AG09309 (cell line): ENCODE measurements at regions not wholly inside any gene's neighbourhood (a gene's known extent, or its start where the extent isn't known, plus 50 kb on each side); places are given as distances from the start of the nearest gene placed in this dataset.
A peak's percentile ranks its signal among the peaks of the same experiment; 100 is the strongest.

Source experiments
- DNase-seq: peaks from one replicate; pipeline ENCODE4 v3.0.0-alpha.2; 2010; ENCODE audit warnings: low read depth
- H3K4me3 ChIP-seq: 2 replicates; pipeline ENCODE4 v1.5.1; 2011; ENCODE audit warnings: mild to moderate bottlenecking, low read depth, low read length, moderate library complexity; ENCODE audit not compliant: control insufficient read depth
- TF ChIP-seq, protein P1 (sequence below): IDR thresholded peaks from 2 replicates; pipeline ENCODE4 v1.5.1; 2011; ENCODE audit warnings: mild to moderate bottlenecking, low read depth, low read length, inconsistent platforms; ENCODE audit not compliant: insufficient read depth, control insufficient read depth; ENCODE audit errors: missing control alignments

DNA sequence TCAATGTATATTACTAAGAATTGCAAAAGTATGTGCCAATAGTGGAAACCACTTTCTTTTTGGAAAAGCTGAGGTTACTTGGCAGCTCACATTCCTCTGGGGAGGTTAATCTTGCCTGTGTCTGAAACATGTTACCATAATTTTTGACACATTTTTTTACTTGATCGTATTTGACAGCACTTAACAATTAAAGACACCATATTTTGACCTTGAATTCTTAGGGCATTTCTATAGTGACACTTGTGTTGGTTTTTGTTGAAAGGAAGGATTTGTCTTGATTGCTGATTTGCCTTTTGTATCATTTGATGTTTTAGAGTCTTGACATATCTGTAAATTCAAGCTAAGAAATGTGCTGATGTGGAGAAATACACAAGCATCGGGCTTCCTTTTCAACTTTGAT lies 2135.5 kb downstream of the PCDH7 start:
- TF ChIP-seq, protein P1, sequence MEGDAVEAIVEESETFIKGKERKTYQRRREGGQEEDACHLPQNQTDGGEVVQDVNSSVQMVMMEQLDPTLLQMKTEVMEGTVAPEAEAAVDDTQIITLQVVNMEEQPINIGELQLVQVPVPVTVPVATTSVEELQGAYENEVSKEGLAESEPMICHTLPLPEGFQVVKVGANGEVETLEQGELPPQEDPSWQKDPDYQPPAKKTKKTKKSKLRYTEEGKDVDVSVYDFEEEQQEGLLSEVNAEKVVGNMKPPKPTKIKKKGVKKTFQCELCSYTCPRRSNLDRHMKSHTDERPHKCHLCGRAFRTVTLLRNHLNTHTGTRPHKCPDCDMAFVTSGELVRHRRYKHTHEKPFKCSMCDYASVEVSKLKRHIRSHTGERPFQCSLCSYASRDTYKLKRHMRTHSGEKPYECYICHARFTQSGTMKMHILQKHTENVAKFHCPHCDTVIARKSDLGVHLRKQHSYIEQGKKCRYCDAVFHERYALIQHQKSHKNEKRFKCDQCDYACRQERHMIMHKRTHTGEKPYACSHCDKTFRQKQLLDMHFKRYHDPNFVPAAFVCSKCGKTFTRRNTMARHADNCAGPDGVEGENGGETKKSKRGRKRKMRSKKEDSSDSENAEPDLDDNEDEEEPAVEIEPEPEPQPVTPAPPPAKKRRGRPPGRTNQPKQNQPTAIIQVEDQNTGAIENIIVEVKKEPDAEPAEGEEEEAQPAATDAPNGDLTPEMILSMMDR, result no peak
- no peak overlapping the region for H3K4me3 ChIP-seq
- no peak for DNase-seq

DNA sequence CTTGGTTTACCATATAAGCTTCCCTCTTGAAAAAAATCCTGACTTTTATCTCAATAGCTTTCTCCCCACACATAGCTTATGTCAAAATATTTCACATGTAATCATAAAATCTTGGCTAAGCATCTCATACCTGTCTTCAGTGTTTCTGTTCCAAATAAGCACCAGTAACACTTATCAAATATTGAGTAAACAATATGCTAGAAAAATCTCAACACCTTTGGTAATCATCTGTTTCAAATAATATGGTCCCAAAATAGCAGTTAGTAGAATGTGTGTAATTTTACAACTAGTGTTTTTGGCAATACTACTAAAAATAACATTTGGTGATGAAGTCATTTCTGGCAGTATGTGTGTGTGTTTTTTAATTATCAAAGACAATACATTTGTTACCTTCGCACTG lies 2138.2 kb downstream of the PCDH7 start:
- no peak for DNase-seq
- TF ChIP-seq, protein P1, result no peak
- H3K4me3 ChIP-seq, result no peak overlapping the region

DNA sequence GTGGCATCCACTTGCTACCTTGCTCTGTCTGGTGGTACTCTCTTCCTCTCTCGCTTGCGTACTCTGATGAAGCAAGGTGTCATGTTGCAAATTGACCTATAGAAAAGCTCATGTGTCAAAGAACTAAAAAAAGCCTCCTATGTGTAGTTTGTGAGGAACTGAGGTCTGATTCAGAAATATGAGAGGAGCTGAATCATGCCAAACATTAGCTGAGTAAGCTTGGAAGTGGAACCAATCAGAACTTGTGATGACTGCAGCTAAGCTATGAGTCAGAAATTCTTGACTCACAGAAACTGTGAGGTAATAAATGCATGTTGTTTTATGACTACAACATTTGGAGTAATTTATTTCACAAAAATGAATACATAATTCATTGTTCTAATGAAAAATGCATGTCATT lies 2138.8 kb downstream of the PCDH7 start:
- H3K4me3 ChIP-seq, result no peak overlapping the region
- DNase-seq, result peak; percentile 10
- TF ChIP-seq, protein P1, result no peak

- no peak for DNase-seq
- H3K4me3 ChIP-seq, result no peak overlapping the region
- TF ChIP-seq, protein P1, result no peak
These were observed 2144.7 kb downstream of the PCDH7 start for GRCh38 chr4:32864713-32865351.

DNA sequence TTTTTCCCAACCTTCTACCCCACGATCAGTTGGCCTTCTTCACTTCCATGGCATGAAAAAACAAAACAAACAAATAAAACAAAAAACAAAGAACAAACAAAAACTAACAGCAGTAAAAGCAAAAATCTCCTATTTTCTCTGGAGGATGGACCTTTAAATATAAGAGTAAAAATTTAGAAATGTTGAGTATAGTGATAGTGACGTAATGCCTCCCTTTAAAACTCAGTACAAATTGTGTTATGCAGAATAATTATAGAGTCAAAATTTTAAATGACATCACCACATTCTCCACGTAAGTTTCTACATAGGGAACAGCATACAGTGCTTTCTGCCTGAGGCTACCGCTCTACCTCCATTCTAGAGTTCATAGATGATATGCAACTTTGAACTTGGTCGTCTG lies 2156.4 kb downstream of the PCDH7 start:
- no peak overlapping the region for H3K4me3 ChIP-seq
- TF ChIP-seq, protein P1, result no peak
- DNase-seq, result no peak

DNA sequence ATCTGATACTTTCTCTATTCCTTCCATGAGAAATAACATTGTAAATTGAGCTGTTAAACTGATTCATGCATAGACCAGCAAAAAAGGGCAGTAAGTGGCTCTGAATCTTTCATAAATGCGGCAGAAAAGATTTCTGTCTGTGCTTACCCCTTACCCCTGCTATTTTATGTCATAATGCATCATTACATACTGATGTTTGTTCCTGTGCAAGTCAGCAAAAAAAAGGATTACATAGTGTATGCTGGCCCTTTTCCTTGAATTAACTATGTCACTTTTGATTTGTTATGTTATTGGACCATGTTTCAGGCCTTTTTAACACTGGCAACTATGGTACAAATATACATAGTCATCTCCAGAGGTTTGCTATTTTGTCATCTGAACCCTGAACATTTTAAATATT lies 2159.7 kb downstream of the PCDH7 start:
- no peak for DNase-seq
- no peak overlapping the region for H3K4me3 ChIP-seq
- TF ChIP-seq, protein P1, result no peak

DNA sequence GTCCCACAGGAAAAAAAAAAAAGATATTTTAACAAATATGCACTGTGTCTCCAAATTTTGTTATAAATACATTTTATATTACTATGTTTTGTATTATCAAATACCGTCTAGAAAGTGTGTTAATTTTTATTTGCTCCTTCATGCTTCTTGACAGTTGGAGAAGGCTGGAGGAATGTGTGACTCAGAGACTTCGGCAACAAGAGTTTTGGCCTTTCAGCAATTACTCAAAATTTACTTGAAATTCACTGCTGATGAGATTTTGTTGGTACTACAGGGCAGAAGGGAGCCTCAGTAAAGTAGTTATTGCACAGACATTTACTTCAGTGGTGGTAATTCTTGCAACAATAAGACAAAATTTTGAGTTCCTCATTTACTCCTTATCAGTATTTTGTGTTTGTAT lies 2164.0 kb downstream of the PCDH7 start:
- DNase-seq, result no peak
- no peak overlapping the region for H3K4me3 ChIP-seq
- TF ChIP-seq, protein P1, result no peak
